ENCODE measurements at regions not wholly inside any gene's neighbourhood (a gene's known extent, or its start where the extent isn't known, plus 50 kb on each side); places are given as distances from the start of the nearest gene placed in this dataset.

GRCh38 chr5:88404405-88404804 lies 135.8 kb upstream of the TMEM161B start:
- no peak for ATAC-seq (ENCODE audit: low read depth in 2 of 2)
- no peak overlapping the region for H3K4me3 ChIP-seq (ENCODE audit: low read depth, low read length)
- DNase-seq: no peak
- no peaks in the 10 kb centered on the region for H3K27me3 ChIP-seq (ENCODE audit: control insufficient read depth, insufficient read depth, low read length)
- no peak overlapping the region for H3K27ac ChIP-seq (ENCODE audit: insufficient read depth, low read length, poor library complexity, severe bottlenecking)
- no peak overlapping the region for H3K27ac Mint-ChIP-seq
- no peaks in the 10 kb centered on the region for H3K27me3 Mint-ChIP-seq
- H3K9me3 Mint-ChIP-seq: peaks cover 0 to 2% (median 0%) of the 10 kb centered on the region in 7 donors
- H3K9me3 ChIP-seq (ENCODE audit: control insufficient read depth in 2 of 2, low read length in 2 of 2): no peaks in the 10 kb centered on the region
- H3K4me1 Mint-ChIP-seq: no peaks in the 10 kb centered on the region
- H3K36me3 Mint-ChIP-seq: no peaks in the 10 kb centered on the region
- H3K4me3 Mint-ChIP-seq: no peak overlapping the region
- H3K4me1 ChIP-seq (ENCODE audit: control insufficient read depth, insufficient read depth, low read length, poor library complexity, severe bottlenecking): no peaks in the 10 kb centered on the region
- H3K36me3 ChIP-seq (ENCODE audit: control insufficient read depth, insufficient read depth, low read length): no peaks in the 10 kb centered on the region

DNA sequence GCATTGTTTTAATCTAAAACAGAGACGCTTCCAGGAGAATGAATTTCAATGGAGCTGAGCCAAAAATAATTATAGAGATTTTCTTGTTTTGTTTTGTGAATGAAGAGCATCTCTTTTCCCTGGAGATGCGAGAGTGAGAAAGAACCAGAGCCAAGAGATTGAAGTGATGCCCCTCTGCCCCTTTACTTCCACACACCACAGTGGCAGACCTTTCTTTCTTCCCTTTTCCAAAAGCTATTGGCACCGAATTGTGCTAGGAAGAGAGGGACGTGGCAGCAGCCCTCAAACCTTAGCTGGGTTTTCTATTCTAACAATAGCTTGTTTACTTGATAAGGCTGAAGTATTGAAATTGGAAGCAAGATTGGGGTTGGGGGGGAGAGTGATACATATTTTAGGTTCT lies 133.0 kb upstream of the TMEM161B start:
- Mint-ChIP-seq H3K4me3 (no peak overlapping the region), H3K36me3 (no peaks in the 10 kb centered on the region), H3K4me1 (no peaks in the 10 kb centered on the region), H3K27me3 (peaks cover 4% of the 10 kb centered on the region), H3K9me3 (no peaks in the 10 kb centered on the region), H3K27ac (no peak overlapping the region)
- H3K9me3 ChIP-seq (ENCODE audit: control insufficient read depth in 2 of 2, low read length in 2 of 2): no peaks in the 10 kb centered on the region
- H3K4me3 ChIP-seq (ENCODE audit: low read depth, low read length): no peak overlapping the region
- H3K27ac ChIP-seq (ENCODE audit: insufficient read depth, low read length, poor library complexity, severe bottlenecking): no peak overlapping the region
- H3K27me3 ChIP-seq (ENCODE audit: control insufficient read depth, insufficient read depth, low read length): no peaks in the 10 kb centered on the region
- H3K36me3 ChIP-seq (ENCODE audit: control insufficient read depth, insufficient read depth, low read length): no peaks in the 10 kb centered on the region
- ATAC-seq (ENCODE audit: low read depth in 2 of 2) (no peak), DNase-seq (no peak)
- no peaks in the 10 kb centered on the region for H3K4me1 ChIP-seq (ENCODE audit: control insufficient read depth, insufficient read depth, low read length, poor library complexity, severe bottlenecking)

DNA sequence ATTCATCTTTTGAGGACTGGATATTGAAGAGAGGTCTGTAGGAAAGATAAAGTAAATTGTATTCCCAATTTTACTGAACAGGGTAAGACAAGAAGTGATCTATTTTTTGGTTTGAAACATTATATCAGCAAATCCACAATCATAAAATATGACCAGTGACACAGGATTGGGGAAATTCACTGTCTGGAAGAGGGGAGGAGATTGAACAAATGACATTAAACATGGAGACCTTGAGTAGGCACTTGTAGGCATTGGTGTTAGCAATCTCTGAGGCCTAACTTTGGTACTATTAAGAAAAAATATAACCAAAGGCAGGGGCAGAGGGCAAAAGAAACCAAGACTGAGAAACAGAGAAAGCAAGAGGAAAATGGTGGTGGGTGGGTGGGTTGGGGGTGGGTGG lies 132.6 kb upstream of the TMEM161B start:
- ATAC-seq (ENCODE audit: low read depth in 2 of 2) (no peak), DNase-seq (no peak)
- Histone ChIP-seq H3K27me3 (ENCODE audit: control insufficient read depth, insufficient read depth, low read length) (peaks cover 1% of the 10 kb centered on the region), H3K4me3 (ENCODE audit: low read depth, low read length) (no peak overlapping the region), H3K9me3 (ENCODE audit: control insufficient read depth in 2 of 2, low read length in 2 of 2) (no peaks in the 10 kb centered on the region), H3K36me3 (ENCODE audit: control insufficient read depth, insufficient read depth, low read length) (no peaks in the 10 kb centered on the region), H3K27ac (ENCODE audit: insufficient read depth, low read length, poor library complexity, severe bottlenecking) (no peak overlapping the region), H3K4me1 (ENCODE audit: control insufficient read depth, insufficient read depth, low read length, poor library complexity, severe bottlenecking) (no peaks in the 10 kb centered on the region)
- H3K36me3 Mint-ChIP-seq: no peaks in the 10 kb centered on the region
- H3K27me3 Mint-ChIP-seq: peaks cover 4% of the 10 kb centered on the region
- H3K4me3 Mint-ChIP-seq: no peak overlapping the region
- H3K4me1 Mint-ChIP-seq: no peaks in the 10 kb centered on the region
- H3K9me3 Mint-ChIP-seq: no peaks in the 10 kb centered on the region
- H3K27ac Mint-ChIP-seq: no peak overlapping the region

GRCh38 chr5:88399561-88399960 lies 130.9 kb upstream of the TMEM161B start:
- H3K27ac Mint-ChIP-seq: no peak overlapping the region

DNA sequence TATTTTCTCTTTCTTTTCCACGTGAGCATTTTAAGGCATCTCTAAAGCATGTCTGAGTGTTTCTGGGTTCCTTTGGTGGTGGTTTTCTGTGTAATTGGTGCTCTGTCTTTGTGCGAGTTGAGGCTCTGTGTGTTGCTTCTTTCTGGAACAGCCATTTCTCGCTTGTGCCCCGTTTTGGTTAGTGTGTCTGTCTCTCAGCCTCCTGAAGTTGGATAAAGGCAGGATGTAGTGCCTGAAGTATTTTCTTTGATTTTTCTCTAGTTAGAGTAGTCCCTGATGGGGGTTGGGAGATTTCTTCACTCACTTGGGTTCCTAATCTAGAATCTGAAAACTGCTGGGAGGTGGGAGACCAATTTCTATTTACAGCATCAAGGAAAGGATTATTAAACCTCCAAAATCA lies 129.7 kb upstream of the TMEM161B start:
- H3K9me3 Mint-ChIP-seq: no peaks in the 10 kb centered on the region
- ATAC-seq (ENCODE audit: low read depth in 2 of 2): no peak
- no peaks in the 10 kb centered on the region for H3K4me1 Mint-ChIP-seq

More at GRCh38 chr5:88399561-88399960, 130.9 kb upstream of the TMEM161B start:
- DNase-seq (no peak), ATAC-seq (ENCODE audit: low read depth in 2 of 2) (no peak)
- H3K4me3 Mint-ChIP-seq: no peak overlapping the region
- H3K27me3 ChIP-seq (ENCODE audit: control insufficient read depth, insufficient read depth, low read length): peaks cover 3% of the 10 kb centered on the region
- no peak overlapping the region for H3K4me3 ChIP-seq (ENCODE audit: low read depth, low read length)
- H3K36me3 Mint-ChIP-seq: no peaks in the 10 kb centered on the region
- peaks cover 5% of the 10 kb centered on the region for H3K27me3 Mint-ChIP-seq
- H3K9me3 Mint-ChIP-seq: no peaks in the 10 kb centered on the region
- H3K36me3 ChIP-seq (ENCODE audit: control insufficient read depth, insufficient read depth, low read length): no peaks in the 10 kb centered on the region
- H3K4me1 Mint-ChIP-seq: no peaks in the 10 kb centered on the region
- no peak overlapping the region for H3K27ac ChIP-seq (ENCODE audit: insufficient read depth, low read length, poor library complexity, severe bottlenecking)
- H3K4me1 ChIP-seq (ENCODE audit: control insufficient read depth, insufficient read depth, low read length, poor library complexity, severe bottlenecking): no peaks in the 10 kb centered on the region
- H3K9me3 ChIP-seq (ENCODE audit: control insufficient read depth in 2 of 2, low read length in 2 of 2): no peaks in the 10 kb centered on the region

DNA sequence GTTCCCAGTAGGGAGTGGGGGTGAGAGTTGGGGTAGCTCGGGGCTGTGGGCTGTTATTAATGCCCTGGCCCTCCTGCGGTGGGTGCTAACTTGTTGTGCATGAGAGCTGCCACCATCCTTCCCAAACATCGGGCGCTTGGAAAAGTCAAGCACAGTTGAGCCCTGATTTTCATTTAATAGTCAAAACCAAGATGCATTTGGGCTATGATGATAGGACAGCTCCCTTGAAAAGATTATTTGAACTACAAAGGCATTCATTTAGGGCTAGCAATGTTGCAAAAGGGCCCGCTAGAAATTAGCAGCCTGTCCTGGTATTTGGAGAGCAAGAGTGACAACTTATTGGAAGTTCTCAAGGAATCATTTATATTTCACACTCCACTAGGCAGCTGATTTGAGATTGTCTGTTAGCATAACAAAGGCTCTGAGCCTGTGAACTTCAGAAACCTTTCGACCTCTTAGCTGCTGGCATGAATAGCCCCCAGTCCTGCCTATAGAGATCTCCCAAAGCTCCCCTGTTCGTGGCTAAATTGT lies 128.2 kb upstream of the TMEM161B start:
- H3K4me3 Mint-ChIP-seq: no peak overlapping the region
- Histone ChIP-seq H3K27me3 (ENCODE audit: control insufficient read depth, insufficient read depth, low read length) (peaks cover 3% of the 10 kb centered on the region), H3K9me3 (ENCODE audit: control insufficient read depth in 2 of 2, low read length in 2 of 2) (no peaks in the 10 kb centered on the region), H3K36me3 (ENCODE audit: control insufficient read depth, insufficient read depth, low read length) (no peaks in the 10 kb centered on the region), H3K27ac (ENCODE audit: insufficient read depth, low read length, poor library complexity, severe bottlenecking) (no peak overlapping the region), H3K4me3 (ENCODE audit: low read depth, low read length) (no peak overlapping the region), H3K4me1 (ENCODE audit: control insufficient read depth, insufficient read depth, low read length, poor library complexity, severe bottlenecking) (no peaks in the 10 kb centered on the region)
- H3K27ac Mint-ChIP-seq: no peak overlapping the region
- DNase-seq (no peak), ATAC-seq (ENCODE audit: low read depth in 2 of 2) (no peak)
- H3K4me1 Mint-ChIP-seq: no peaks in the 10 kb centered on the region
- peaks cover 12% of the 10 kb centered on the region for H3K27me3 Mint-ChIP-seq
- H3K9me3 Mint-ChIP-seq: no peaks in the 10 kb centered on the region
- no peaks in the 10 kb centered on the region for H3K36me3 Mint-ChIP-seq

More for the DNA sequence above, 129.7 kb upstream of the TMEM161B start:
- Histone ChIP-seq H3K9me3 (ENCODE audit: control insufficient read depth in 2 of 2, low read length in 2 of 2) (no peaks in the 10 kb centered on the region), H3K36me3 (ENCODE audit: control insufficient read depth, insufficient read depth, low read length) (no peaks in the 10 kb centered on the region), H3K4me1 (ENCODE audit: control insufficient read depth, insufficient read depth, low read length, poor library complexity, severe bottlenecking) (no peaks in the 10 kb centered on the region), H3K4me3 (ENCODE audit: low read depth, low read length) (no peak overlapping the region), H3K27ac (ENCODE audit: insufficient read depth, low read length, poor library complexity, severe bottlenecking) (no peak overlapping the region), H3K27me3 (ENCODE audit: control insufficient read depth, insufficient read depth, low read length) (peaks cover 3% of the 10 kb centered on the region)
- DNase-seq: no peak
- H3K27me3 Mint-ChIP-seq: peaks cover 12% of the 10 kb centered on the region
- no peaks in the 10 kb centered on the region for H3K36me3 Mint-ChIP-seq
- H3K27ac Mint-ChIP-seq: no peak overlapping the region
- H3K4me3 Mint-ChIP-seq: no peak overlapping the region

GRCh38 chr5:88396000-88396535 lies 127.4 kb upstream of the TMEM161B start:
- H3K27me3 Mint-ChIP-seq: peaks cover 12% of the 10 kb centered on the region
- no peaks in the 10 kb centered on the region for H3K9me3 Mint-ChIP-seq
- H3K27ac ChIP-seq (ENCODE audit: insufficient read depth, low read length, poor library complexity, severe bottlenecking): no peak overlapping the region
- H3K36me3 Mint-ChIP-seq: no peaks in the 10 kb centered on the region
- H3K27ac Mint-ChIP-seq: no peak overlapping the region
- H3K4me1 Mint-ChIP-seq: no peaks in the 10 kb centered on the region
- no peak overlapping the region for H3K4me3 Mint-ChIP-seq
- H3K36me3 ChIP-seq (ENCODE audit: control insufficient read depth, insufficient read depth, low read length): no peaks in the 10 kb centered on the region
- no peaks in the 10 kb centered on the region for H3K9me3 ChIP-seq (ENCODE audit: control insufficient read depth in 2 of 2, low read length in 2 of 2)
- no peak overlapping the region for H3K4me3 ChIP-seq (ENCODE audit: low read depth, low read length)
- ATAC-seq (ENCODE audit: low read depth in 2 of 2) (no peak), DNase-seq (no peak)
- H3K27me3 ChIP-seq (ENCODE audit: control insufficient read depth, insufficient read depth, low read length): peaks cover 3% of the 10 kb centered on the region
- no peaks in the 10 kb centered on the region for H3K4me1 ChIP-seq (ENCODE audit: control insufficient read depth, insufficient read depth, low read length, poor library complexity, severe bottlenecking)

- H3K4me3 ChIP-seq (ENCODE audit: low read depth, low read length): no peak overlapping the region
- Mint-ChIP-seq H3K4me1 (no peaks in the 10 kb centered on the region), H3K9me3 (no peaks in the 10 kb centered on the region), H3K27me3 (peaks cover 14% of the 10 kb centered on the region), H3K4me3 (no peak overlapping the region), H3K36me3 (no peaks in the 10 kb centered on the region), H3K27ac (no peak overlapping the region)
- no peaks in the 10 kb centered on the region for H3K36me3 ChIP-seq (ENCODE audit: control insufficient read depth, insufficient read depth, low read length)
- DNase-seq (no peak), ATAC-seq (ENCODE audit: low read depth in 2 of 2) (no peak)
- no peak overlapping the region for H3K27ac ChIP-seq (ENCODE audit: insufficient read depth, low read length, poor library complexity, severe bottlenecking)
- no peaks in the 10 kb centered on the region for H3K4me1 ChIP-seq (ENCODE audit: control insufficient read depth, insufficient read depth, low read length, poor library complexity, severe bottlenecking)
- no peaks in the 10 kb centered on the region for H3K9me3 ChIP-seq (ENCODE audit: control insufficient read depth in 2 of 2, low read length in 2 of 2)
- peaks cover 3% of the 10 kb centered on the region for H3K27me3 ChIP-seq (ENCODE audit: control insufficient read depth, insufficient read depth, low read length)
Measured at GRCh38 chr5:88395264-88395663, 126.6 kb upstream of the TMEM161B start.
